Activated CD8-positive, alpha-beta memory T cell treated with anti-CD3 and anti-CD28 coated beads for 24 hours (primary cell): ENCODE measurements at regions not wholly inside any gene's neighbourhood (a gene's known extent, or its start where the extent isn't known, plus 50 kb on each side); places are given as distances from the start of the nearest gene placed in this dataset.

ENCODE experiments used
- DNase-seq: peaks from one replicate; pipeline ENCODE4 v3.0.0-alpha.2; 2020

- no peak for DNase-seq
These were observed 55.0 kb downstream of the PMAIP1 start for GRCh38 chr18:59954755-59955156.

- DNase-seq = no peak
These were observed 54.4 kb downstream of the PMAIP1 start for GRCh38 chr18:59954241-59954640.
